ENCODE measurements at regions not wholly inside any gene's neighbourhood (a gene's known extent, or its start where the extent isn't known, plus 50 kb on each side); places are given as distances from the start of the nearest gene placed in this dataset.

DNA sequence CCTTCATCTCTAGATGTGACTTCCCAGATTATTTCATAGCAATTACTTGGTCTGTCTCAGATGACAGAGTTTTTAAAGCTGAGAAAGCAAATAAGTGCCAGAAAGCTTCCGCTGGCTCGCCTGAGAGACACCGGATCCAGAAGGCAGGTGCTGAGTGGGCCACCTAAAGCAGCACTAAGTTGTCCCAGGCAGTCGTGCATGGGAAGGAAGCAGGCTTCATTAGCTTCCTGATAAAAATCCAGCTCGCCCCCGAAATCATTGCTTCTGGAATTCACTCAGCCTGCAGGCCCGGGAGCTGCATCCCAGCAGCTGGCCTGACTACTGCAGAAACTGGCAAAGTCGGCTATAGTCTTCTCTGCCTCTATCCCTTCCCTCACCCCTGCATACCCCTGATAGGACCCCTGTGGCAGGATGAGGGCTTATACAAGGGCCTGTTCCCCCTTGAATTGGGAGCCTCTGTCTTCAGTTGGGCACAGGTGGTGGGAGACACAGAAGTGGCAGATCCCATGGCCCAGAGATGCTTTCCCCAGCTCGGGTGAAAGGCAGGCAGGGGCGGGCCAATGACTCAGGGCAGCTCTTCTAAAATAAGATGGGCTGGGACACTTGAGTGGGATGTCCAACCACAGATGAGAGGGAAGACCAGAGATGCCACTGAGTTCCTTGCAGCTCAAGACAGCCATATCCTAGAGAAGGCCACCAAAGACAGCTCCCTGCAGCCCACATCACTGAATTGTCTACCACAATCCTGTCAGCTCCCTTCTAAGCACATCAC is 262.4 kb upstream of the PKDCC start:
- TF ChIP-seq, protein P1, sequence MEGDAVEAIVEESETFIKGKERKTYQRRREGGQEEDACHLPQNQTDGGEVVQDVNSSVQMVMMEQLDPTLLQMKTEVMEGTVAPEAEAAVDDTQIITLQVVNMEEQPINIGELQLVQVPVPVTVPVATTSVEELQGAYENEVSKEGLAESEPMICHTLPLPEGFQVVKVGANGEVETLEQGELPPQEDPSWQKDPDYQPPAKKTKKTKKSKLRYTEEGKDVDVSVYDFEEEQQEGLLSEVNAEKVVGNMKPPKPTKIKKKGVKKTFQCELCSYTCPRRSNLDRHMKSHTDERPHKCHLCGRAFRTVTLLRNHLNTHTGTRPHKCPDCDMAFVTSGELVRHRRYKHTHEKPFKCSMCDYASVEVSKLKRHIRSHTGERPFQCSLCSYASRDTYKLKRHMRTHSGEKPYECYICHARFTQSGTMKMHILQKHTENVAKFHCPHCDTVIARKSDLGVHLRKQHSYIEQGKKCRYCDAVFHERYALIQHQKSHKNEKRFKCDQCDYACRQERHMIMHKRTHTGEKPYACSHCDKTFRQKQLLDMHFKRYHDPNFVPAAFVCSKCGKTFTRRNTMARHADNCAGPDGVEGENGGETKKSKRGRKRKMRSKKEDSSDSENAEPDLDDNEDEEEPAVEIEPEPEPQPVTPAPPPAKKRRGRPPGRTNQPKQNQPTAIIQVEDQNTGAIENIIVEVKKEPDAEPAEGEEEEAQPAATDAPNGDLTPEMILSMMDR (IDR thresholded peaks at IDR 0.05; ENCODE audit: insufficient read depth, low read length) = no peak
- no peak for TF ChIP-seq GABPA (IDR thresholded peaks at IDR 0.05; ENCODE audit: low read depth)

Data from HL-60 (cell line).